ENCODE measurements at regions not wholly inside any gene's neighbourhood (a gene's known extent, or its start where the extent isn't known, plus 50 kb on each side); places are given as distances from the start of the nearest gene placed in this dataset.

- H3K79me2 ChIP-seq (ENCODE audit: control insufficient read depth, insufficient read depth, low read length) = no peaks in the 10 kb centered on the region
- TF ChIP-seq EZH2 (IDR thresholded peaks at IDR 0.05; ENCODE audit: borderline replicate concordance, low read depth, low read length, severe bottlenecking) (no peak), FOS (IDR thresholded peaks at IDR 0.05; ENCODE audit: borderline replicate concordance, insufficient read depth, low read length) (no peak)
- intact Hi-C loops (cut with micrococcal nuclease) = no loop called here
- no peaks in the 10 kb centered on the region for H3K9me1 ChIP-seq (replicated peaks; ENCODE audit: control insufficient read depth, extremely low read depth, insufficient read depth, low read length)
- H3K27ac ChIP-seq (ENCODE audit: insufficient read depth, low read depth, low read length) = no peak overlapping the region
- no peak for FAIRE-seq
- H3K27me3 ChIP-seq (ENCODE audit: control insufficient read depth in 2 of 2, insufficient read depth in 2 of 2, low read length in 2 of 2) = peaks cover 0 to 2% of the 10 kb centered on the region in 2 experiments
- no peak overlapping the region for H2AFZ ChIP-seq (ENCODE audit: low read depth, low read length)
- no peak overlapping the region for H3K4me2 ChIP-seq (ENCODE audit: insufficient read depth, low read length)
- H4K20me1 ChIP-seq (replicated peaks; ENCODE audit: control insufficient read depth, extremely low read depth, insufficient read depth, low read length) = no peaks in the 10 kb centered on the region
- dilution Hi-C loops (cut with MboI; ENCODE audit: extremely low pct_ligation_motif_present, low sequenced_read_pairs) = no loop called here
- H3K9me3 ChIP-seq (replicated peaks; ENCODE audit: control insufficient read depth, insufficient read depth, low read length) = no peaks in the 10 kb centered on the region
- BruUV-seq (replicated peaks) = no TSS peak
- H3K36me3 ChIP-seq (ENCODE audit: control insufficient read depth in 2 of 2, extremely low read depth in 1 of 2, insufficient read depth in 2 of 2, low read length in 2 of 2) = no peaks in the 10 kb centered on the region
- ChIA-PET CTCF (no interaction called here), POLR2A (no interaction called here)
- H3K9ac ChIP-seq (replicated peaks; ENCODE audit: extremely low read depth, insufficient read depth, low read length) = no peak overlapping the region
- DNase-seq (ENCODE audit: low read depth, low spot score) = no peak
- H3K4me3 ChIP-seq (replicated peaks in 1 of 3; ENCODE audit: insufficient read depth in 1 of 3, low read depth in 1 of 3, low read length in 3 of 3) = no peak overlapping the region
- H3K4me1 ChIP-seq (ENCODE audit: control insufficient read depth, extremely low read depth, insufficient read depth, low read length) = no peaks in the 10 kb centered on the region
Measured at GRCh38 chr5:33205727-33206410, 234.9 kb upstream of the TARS1 start.

GRCh38 chr5:33206962-33207506 is 233.7 kb upstream of the TARS1 start:
- ChIA-PET POLR2A (no interaction called here), CTCF (interaction anchor here (1.3 kb wide), 1 partner anchor 12 kb away, joined by 4 read pairs; no protein-coding TSS in a partner anchor)
- dilution Hi-C loops (cut with MboI; ENCODE audit: extremely low pct_ligation_motif_present, low sequenced_read_pairs) (no loop called here), intact Hi-C loops (cut with micrococcal nuclease) (no loop called here)
- Histone ChIP-seq H3K4me2 (ENCODE audit: insufficient read depth, low read length) (no peak overlapping the region), H3K36me3 (ENCODE audit: control insufficient read depth in 2 of 2, extremely low read depth in 1 of 2, insufficient read depth in 2 of 2, low read length in 2 of 2) (no peaks in the 10 kb centered on the region), H3K9me1 (replicated peaks; ENCODE audit: control insufficient read depth, extremely low read depth, insufficient read depth, low read length) (no peaks in the 10 kb centered on the region), H3K9ac (replicated peaks; ENCODE audit: extremely low read depth, insufficient read depth, low read length) (no peak overlapping the region), H3K79me2 (ENCODE audit: control insufficient read depth, insufficient read depth, low read length) (no peaks in the 10 kb centered on the region), H3K27me3 (ENCODE audit: control insufficient read depth in 2 of 2, insufficient read depth in 2 of 2, low read length in 2 of 2) (peaks cover 0 to 2% of the 10 kb centered on the region in 2 experiments), H3K4me1 (ENCODE audit: control insufficient read depth, extremely low read depth, insufficient read depth, low read length) (no peaks in the 10 kb centered on the region), H2AFZ (ENCODE audit: low read depth, low read length) (no peak overlapping the region), H3K4me3 (replicated peaks in 1 of 3; ENCODE audit: insufficient read depth in 1 of 3, low read depth in 1 of 3, low read length in 3 of 3) (no peak overlapping the region), H4K20me1 (replicated peaks; ENCODE audit: control insufficient read depth, extremely low read depth, insufficient read depth, low read length) (no peaks in the 10 kb centered on the region), H3K27ac (ENCODE audit: insufficient read depth, low read depth, low read length) (no peak overlapping the region), H3K9me3 (replicated peaks; ENCODE audit: control insufficient read depth, insufficient read depth, low read length) (no peaks in the 10 kb centered on the region)
- DNase-seq (ENCODE audit: low read depth, low spot score) = no peak
- TF ChIP-seq POLR2AphosphoS5 (IDR thresholded peaks at IDR 0.05; ENCODE audit: insufficient read depth, low read depth, low read length) (no peak), FOS (IDR thresholded peaks at IDR 0.05; ENCODE audit: borderline replicate concordance, insufficient read depth, low read length) (no peak), JUN (IDR thresholded peaks at IDR 0.05; ENCODE audit: borderline replicate concordance, insufficient read depth, insufficient read length, low read depth) (no peak), EZH2 (IDR thresholded peaks at IDR 0.05; ENCODE audit: borderline replicate concordance, low read depth, low read length, severe bottlenecking) (no peak), CTCF (IDR thresholded peaks at IDR 0.05; ENCODE audit: extremely low read depth in 1 of 2, insufficient read depth in 1 of 2, low read depth in 1 of 2, low read length in 2 of 2) (no peak), POLR2A (IDR thresholded peaks at IDR 0.05; ENCODE audit: low read depth, low read length) (no peak), MAX (IDR thresholded peaks at IDR 0.05; ENCODE audit: insufficient read depth, insufficient read length) (no peak), GATA2 (IDR thresholded peaks at IDR 0.05; ENCODE audit: insufficient read depth, insufficient read length, low read depth, low read length) (no peak)
- BruUV-seq (replicated peaks) = no TSS peak
- FAIRE-seq = no peak

Measured in endothelial cell of umbilical vein (primary cell).